Endothelial cell (in vitro differentiated cells): ENCODE measurements at regions not wholly inside any gene's neighbourhood (a gene's known extent, or its start where the extent isn't known, plus 50 kb on each side); places are given as distances from the start of the nearest gene placed in this dataset.

ENCODE experiments used
- DNase-seq: peaks from one replicate; pipeline ENCODE4 v3.0.0; 2021; ENCODE audit warnings: low spot score
- H3K27ac Mint-ChIP-seq: one replicate; pipeline ENCODE4 v1.8.0; 2021; ENCODE audit warnings: mixed read lengths, inconsistent platforms; ENCODE audit not compliant: unreplicated experiment
- H3K27me3 Mint-ChIP-seq: one replicate; pipeline ENCODE4 v1.8.0; 2021; ENCODE audit warnings: mild to moderate bottlenecking, moderate library complexity, mixed read lengths, inconsistent platforms; ENCODE audit not compliant: unreplicated experiment
- H3K36me3 Mint-ChIP-seq: one replicate; pipeline ENCODE4 v1.8.0; 2021; ENCODE audit warnings: mild to moderate bottlenecking, low read depth, mixed read lengths, inconsistent platforms; ENCODE audit not compliant: unreplicated experiment
- H3K4me1 Mint-ChIP-seq: one replicate; pipeline ENCODE4 v1.8.0; 2021; ENCODE audit warnings: mild to moderate bottlenecking, mixed read lengths, inconsistent platforms; ENCODE audit not compliant: unreplicated experiment
- H3K4me3 Mint-ChIP-seq: one replicate; pipeline ENCODE4 v1.8.0; 2021; ENCODE audit warnings: mild to moderate bottlenecking, mixed read lengths, inconsistent platforms; ENCODE audit not compliant: unreplicated experiment
- H3K9me3 Mint-ChIP-seq: one replicate; pipeline ENCODE4 v1.8.0; 2021; ENCODE audit warnings: mixed read lengths, inconsistent platforms; ENCODE audit not compliant: unreplicated experiment
- TF ChIP-seq, protein P1 (sequence below): fragments of 200-600 bp; sonication (generic); IDR thresholded peaks from one replicate; pipeline ENCODE4 v1.5.0; 2021; ENCODE audit warnings: antibody characterized with exemption; ENCODE audit not compliant: unreplicated experiment

DNA sequence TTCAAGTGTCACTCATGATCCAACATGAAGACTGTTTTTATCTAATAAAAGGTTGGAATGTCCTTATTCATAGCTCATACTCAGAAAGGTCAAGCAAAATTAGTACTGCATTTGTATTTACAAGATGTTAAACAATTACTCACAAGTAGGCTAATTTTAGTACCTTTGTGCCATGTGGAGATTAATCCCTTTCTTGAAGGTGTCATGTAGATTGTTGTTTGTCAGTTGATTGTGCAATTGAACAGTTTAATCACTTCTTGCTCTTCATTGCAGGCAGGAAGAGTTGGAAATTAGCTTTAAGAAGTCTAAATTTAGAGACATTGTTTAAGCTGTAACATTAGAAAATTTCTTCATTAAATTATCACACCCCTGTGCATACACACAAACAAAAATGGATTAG, 847.1 kb downstream of the KCNT2 start:
- Mint-ChIP-seq H3K27ac (no peak overlapping the region), H3K9me3 (no peaks in the 10 kb centered on the region), H3K36me3 (no peaks in the 10 kb centered on the region), H3K4me3 (no peak overlapping the region), H3K27me3 (no peaks in the 10 kb centered on the region), H3K4me1 (no peaks in the 10 kb centered on the region)
- TF ChIP-seq, protein P1, sequence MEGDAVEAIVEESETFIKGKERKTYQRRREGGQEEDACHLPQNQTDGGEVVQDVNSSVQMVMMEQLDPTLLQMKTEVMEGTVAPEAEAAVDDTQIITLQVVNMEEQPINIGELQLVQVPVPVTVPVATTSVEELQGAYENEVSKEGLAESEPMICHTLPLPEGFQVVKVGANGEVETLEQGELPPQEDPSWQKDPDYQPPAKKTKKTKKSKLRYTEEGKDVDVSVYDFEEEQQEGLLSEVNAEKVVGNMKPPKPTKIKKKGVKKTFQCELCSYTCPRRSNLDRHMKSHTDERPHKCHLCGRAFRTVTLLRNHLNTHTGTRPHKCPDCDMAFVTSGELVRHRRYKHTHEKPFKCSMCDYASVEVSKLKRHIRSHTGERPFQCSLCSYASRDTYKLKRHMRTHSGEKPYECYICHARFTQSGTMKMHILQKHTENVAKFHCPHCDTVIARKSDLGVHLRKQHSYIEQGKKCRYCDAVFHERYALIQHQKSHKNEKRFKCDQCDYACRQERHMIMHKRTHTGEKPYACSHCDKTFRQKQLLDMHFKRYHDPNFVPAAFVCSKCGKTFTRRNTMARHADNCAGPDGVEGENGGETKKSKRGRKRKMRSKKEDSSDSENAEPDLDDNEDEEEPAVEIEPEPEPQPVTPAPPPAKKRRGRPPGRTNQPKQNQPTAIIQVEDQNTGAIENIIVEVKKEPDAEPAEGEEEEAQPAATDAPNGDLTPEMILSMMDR: no peak
- no peak for DNase-seq

DNA sequence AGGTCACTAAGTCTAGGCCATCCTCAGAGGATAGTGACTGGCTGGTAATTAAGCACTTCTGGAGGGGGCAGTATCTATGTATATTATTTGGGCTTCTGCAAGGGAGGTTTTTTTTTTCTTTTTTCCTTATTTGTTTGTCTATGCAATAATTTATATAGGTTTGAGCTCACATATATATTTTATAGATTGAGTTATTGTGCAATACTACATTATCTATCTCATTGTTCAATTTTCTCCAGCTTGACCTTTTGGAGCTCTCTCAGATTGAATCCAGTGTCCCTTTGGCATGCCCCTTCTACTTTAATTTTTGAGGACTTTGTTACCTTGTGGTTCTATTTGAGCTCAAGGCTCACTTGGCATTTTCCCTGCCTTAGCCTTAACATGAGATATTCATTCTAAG, 852.1 kb downstream of the KCNT2 start:
- H3K9me3 Mint-ChIP-seq: no peaks in the 10 kb centered on the region
- TF ChIP-seq, protein P1: no peak
- H3K4me3 Mint-ChIP-seq: no peak overlapping the region
- H3K4me1 Mint-ChIP-seq: no peaks in the 10 kb centered on the region
- DNase-seq: no peak
- no peaks in the 10 kb centered on the region for H3K36me3 Mint-ChIP-seq
- H3K27ac Mint-ChIP-seq: no peak overlapping the region
- no peaks in the 10 kb centered on the region for H3K27me3 Mint-ChIP-seq

DNA sequence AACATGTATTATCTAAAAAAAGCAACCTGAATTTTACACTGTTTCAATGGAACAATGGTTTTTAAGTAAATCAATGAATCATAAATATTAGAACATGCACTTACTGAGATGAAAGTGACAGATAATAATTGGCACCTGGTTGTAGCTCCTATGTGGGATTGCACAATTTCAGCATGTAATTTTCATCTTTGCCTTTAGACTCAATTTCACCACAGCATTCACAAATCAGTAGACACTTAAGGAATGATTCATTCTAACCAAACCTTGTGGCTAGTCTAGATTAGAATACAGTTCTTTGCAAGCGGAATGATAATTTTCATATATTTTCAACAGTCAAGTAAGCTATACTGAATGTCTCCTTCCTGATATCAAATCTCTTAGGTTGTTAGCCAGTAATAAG, 853.4 kb downstream of the KCNT2 start:
- Mint-ChIP-seq H3K9me3 (no peaks in the 10 kb centered on the region), H3K27ac (no peak overlapping the region)

DNA sequence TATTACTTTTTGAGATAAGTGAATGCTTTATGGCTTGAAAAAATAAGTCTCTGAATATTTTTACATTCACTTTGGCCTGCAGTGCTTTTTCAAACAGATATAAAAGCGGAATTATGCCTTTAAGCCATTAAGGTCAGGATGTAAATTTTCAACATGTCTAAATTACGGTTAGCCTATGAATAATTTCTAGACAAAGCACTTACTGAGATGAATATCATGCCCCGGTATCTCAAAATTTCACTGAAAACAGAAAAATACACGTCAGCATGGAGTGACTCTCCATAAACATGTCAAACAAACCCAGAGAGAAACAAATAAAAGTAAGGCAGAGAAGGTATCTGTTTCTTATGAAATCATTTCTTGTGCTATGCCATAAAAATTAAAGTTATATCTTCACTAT, 853.9 kb downstream of the KCNT2 start:
- no peaks in the 10 kb centered on the region for H3K9me3 Mint-ChIP-seq
- H3K4me3 Mint-ChIP-seq: no peak overlapping the region
- no peaks in the 10 kb centered on the region for H3K4me1 Mint-ChIP-seq
- TF ChIP-seq, protein P1: no peak
- H3K36me3 Mint-ChIP-seq: no peaks in the 10 kb centered on the region
- DNase-seq: no peak
- H3K27ac Mint-ChIP-seq: no peak overlapping the region
- no peaks in the 10 kb centered on the region for H3K27me3 Mint-ChIP-seq

More for the DNA sequence above, 853.4 kb downstream of the KCNT2 start:
- no peaks in the 10 kb centered on the region for H3K36me3 Mint-ChIP-seq
- H3K27me3 Mint-ChIP-seq: no peaks in the 10 kb centered on the region
- H3K4me1 Mint-ChIP-seq: no peaks in the 10 kb centered on the region
- DNase-seq: no peak
- H3K4me3 Mint-ChIP-seq: no peak overlapping the region
- TF ChIP-seq, protein P1: no peak

DNA sequence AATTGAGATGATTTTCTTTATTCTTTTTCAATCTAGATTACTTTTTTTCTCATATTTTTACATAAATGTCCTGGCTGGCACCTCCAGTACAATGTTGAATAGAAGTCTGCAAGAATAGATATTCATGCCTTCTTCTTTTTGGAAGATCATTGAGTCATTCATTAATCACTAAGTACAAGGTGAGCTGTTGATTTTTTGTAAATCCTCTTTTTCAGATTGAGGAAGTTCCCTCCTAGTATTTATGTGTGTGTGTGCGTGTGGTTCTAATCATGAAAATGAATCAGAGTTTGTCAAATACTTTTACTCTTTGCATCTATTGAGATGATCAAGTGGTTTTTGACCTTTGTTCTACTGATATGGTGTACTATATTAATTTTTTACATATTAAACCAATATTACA, 859.3 kb downstream of the KCNT2 start:
- Mint-ChIP-seq H3K4me3 (no peak overlapping the region), H3K27me3 (no peaks in the 10 kb centered on the region), H3K9me3 (no peaks in the 10 kb centered on the region), H3K36me3 (no peaks in the 10 kb centered on the region), H3K27ac (no peak overlapping the region), H3K4me1 (no peaks in the 10 kb centered on the region)
- TF ChIP-seq, protein P1: no peak
- DNase-seq: no peak
